HCT116 (cell line): ENCODE measurements at regions not wholly inside any gene's neighbourhood (a gene's known extent, or its start where the extent isn't known, plus 50 kb on each side); places are given as distances from the start of the nearest gene placed in this dataset.

Experiments used
- ATAC-seq: fragments of 200-7000 bp; cut with Tn5 transposase; 2 replicates; pipeline ENCODE4 v1.9.1; 2020; ENCODE audit warnings: mild to moderate bottlenecking, moderate library complexity
- BruUV-seq: library from RNA; stranded (reverse); fragments of 400-500 nt; replicated peaks from 2 replicates; lab custom pipeline; 2021; lab: Mats Ljungman, UMichigan
- CTCF ChIA-PET: fragments of 300-600 bp; sonication (Branson Sonifier 250); formaldehyde crosslinking; loops from one replicate; lab custom pipeline; 2021; ENCODE audit warnings: antibody characterized with exemption; lab: Charles Lee
- POLR2A ChIA-PET: fragments of 300-600, 350-600 bp; sonication (Branson Sonifier 250); formaldehyde crosslinking; loops from one replicate; lab custom pipeline; 2021; ENCODE audit warnings: antibody characterized with exemption; lab: Charles Lee
- RAD21 ChIA-PET, 2 experiments: fragments of 300-600 bp; sonication (Branson Sonifier 250); formaldehyde crosslinking; loops; one replicate each; lab custom pipeline; 2023; ENCODE audit warnings: low total read pairs in 2 of 2; ENCODE audit not compliant: uncharacterized antibody in 2 of 2, unreplicated experiment in 2 of 2, low non-redundant PET in 1 of 2; lab: Charles Lee
- DNase-seq: peaks from one replicate; pipeline ENCODE4 v3.0.0-alpha.2; 2010; ENCODE audit warnings: low read depth, low spot score
- H2AFZ ChIP-seq: fragments of 200-600 bp; shearing (Covaris generic), sonication (generic); 2 replicates; pipeline ENCODE4 v1.6.1; 2017; ENCODE audit warnings: low read depth, mixed run types, mixed read lengths, antibody characterized with exemption, low read length; ENCODE audit not compliant: poor library complexity, severe bottlenecking
- H3K27ac ChIP-seq: 2 replicates; pipeline ENCODE4 v1.5.1; 2012; ENCODE audit warnings: low read depth, low read length
- H3K27me3 ChIP-seq: fragments of 200-600 bp; sonication (generic); 2 replicates; pipeline ENCODE4 v1.6.1; 2016; ENCODE audit warnings: mixed run types, low read length, mixed read lengths; ENCODE audit not compliant: insufficient read depth
- H3K36me3 ChIP-seq, 2 experiments: fragments of 200-500 bp in 1 of 2; fragments of 200-600 bp in 1 of 2; sonication (Bioruptor generic) in 1 of 2; sonication (generic) in 1 of 2; 2 replicates each; pipeline versions ENCODE4 v1.5.1 to v1.6.1; 2014 to 2016; ENCODE audit warnings: low read length in 2 of 2, inconsistent platforms in 1 of 2, mixed read lengths in 1 of 2, mixed run types in 1 of 2; ENCODE audit not compliant: insufficient read depth in 2 of 2, control insufficient read depth in 1 of 2
- H3K4me1 ChIP-seq, 2 experiments: fragments of 200-600 bp in 1 of 2; sonication (generic) in 1 of 2; 2 replicates each; pipeline versions ENCODE4 v1.5.1 to v1.6.1; 2012 to 2017; ENCODE audit warnings: low read length in 2 of 2, inconsistent platforms in 1 of 2, mild to moderate bottlenecking in 1 of 2, mixed read lengths in 1 of 2, mixed run types in 1 of 2, moderate library complexity in 1 of 2; ENCODE audit not compliant: insufficient read depth in 2 of 2, control insufficient read depth in 1 of 2
- H3K4me2 ChIP-seq: fragments of 200-600 bp; sonication (generic); 2 replicates; pipeline ENCODE4 v1.6.1; 2017; ENCODE audit warnings: mixed run types, low read length, mixed read lengths
- H3K4me3 ChIP-seq, 2 experiments: fragments of 200-600 bp in 1 of 2; sonication (generic) in 1 of 2; replicated peaks in 1 of 2; 2 replicates each; pipeline ENCODE4 v1.5.1; 2011 to 2016; ENCODE audit warnings: low read length in 2 of 2, control low read depth in 1 of 2, low read depth in 1 of 2, mild to moderate bottlenecking in 1 of 2, mixed read lengths in 1 of 2, mixed run types in 1 of 2
- H3K79me2 ChIP-seq: fragments of 200-600 bp; sonication (generic); 2 replicates; pipeline ENCODE4 v1.6.1; 2017; ENCODE audit warnings: mild to moderate bottlenecking, mixed run types, low read length, moderate library complexity, mixed read lengths; ENCODE audit not compliant: insufficient read depth
- H3K9ac ChIP-seq: fragments of 200-600 bp; sonication (generic); 2 replicates; pipeline ENCODE4 v1.6.1; 2016; ENCODE audit warnings: low read length, mixed read lengths
- H3K9me2 ChIP-seq: fragments of 200-600 bp; sonication (generic), shearing (Covaris generic); 2 replicates; pipeline ENCODE4 v1.6.1; 2017; ENCODE audit warnings: mixed run types, mild to moderate bottlenecking, moderate library complexity; ENCODE audit not compliant: insufficient read depth
- H3K9me3 ChIP-seq, 2 experiments: fragments of 200-500 bp in 1 of 2; fragments of 200-600 bp in 1 of 2; sonication (Bioruptor generic) in 1 of 2; sonication (generic) in 1 of 2; 2 replicates each; pipeline ENCODE4 v1.6.1; 2014 to 2017; ENCODE audit warnings: low read length in 2 of 2, mixed read lengths in 2 of 2, inconsistent platforms in 1 of 2, low read depth in 1 of 2, mild to moderate bottlenecking in 1 of 2, mixed run types in 1 of 2, moderate library complexity in 1 of 2; ENCODE audit not compliant: control insufficient read depth in 1 of 2, insufficient read depth in 1 of 2
- H4K20me1 ChIP-seq: fragments of 200-600 bp; sonication (generic), shearing (Covaris generic); 2 replicates; pipeline ENCODE4 v1.6.1; 2017; ENCODE audit warnings: mixed run types, mild to moderate bottlenecking, moderate library complexity; ENCODE audit not compliant: insufficient read depth
- EZH2 ChIP-seq: fragments of 200-600 bp; sonication (generic); IDR thresholded peaks from 2 replicates; pipeline ENCODE4 v1.6.1; 2017; ENCODE audit warnings: antibody characterized with exemption, mixed run types
- FOSL1 ChIP-seq: IDR thresholded peaks from 2 replicates; pipeline ENCODE4 v1.6.1; 2012; ENCODE audit warnings: low read depth
- RAD21 ChIP-seq: IDR thresholded peaks from 2 replicates; pipeline ENCODE4 v1.6.1; 2012; ENCODE audit warnings: low read depth, mild to moderate bottlenecking
- SIN3A ChIP-seq: IDR thresholded peaks from 2 replicates; pipeline ENCODE4 v1.6.1; 2012; ENCODE audit warnings: low read depth
- ZFX ChIP-seq: fragments of 450-650 bp; IDR thresholded peaks from 2 replicates; pipeline ENCODE4 v1.6.1; 2017
- intact Hi-C: fragments of 100-400 bp; cut with micrococcal nuclease; formaldehyde crosslinking; loops from 2 replicates; pipeline ENCODE4 v1.10.0; 2022
- TF ChIP-seq, protein P1 (sequence below): IDR thresholded peaks from 2 replicates; pipeline ENCODE4 v1.6.1; 2011; ENCODE audit warnings: mild to moderate bottlenecking, low read length, moderate library complexity; ENCODE audit not compliant: insufficient replicate concordance; ENCODE audit errors: extremely low read depth
- TF ChIP-seq, protein P2 (sequence below): IDR thresholded peaks from 2 replicates; pipeline ENCODE4 v1.6.1; 2012; ENCODE audit warnings: low read depth
- TF ChIP-seq, protein P3 (sequence below), 3 experiments: fragments of 200-600 bp in 1 of 3; sonication (generic) in 1 of 3; IDR thresholded peaks in 2 of 3; conservative IDR thresholded peaks in 1 of 3; 2 replicates each; pipeline ENCODE4 v1.5.1; 2012 to 2017; ENCODE audit warnings: low read depth in 2 of 3, low read length in 2 of 3, antibody characterized with exemption in 1 of 3, borderline replicate concordance in 1 of 3, control low read depth in 1 of 3, mild to moderate bottlenecking in 1 of 3, mixed read lengths in 1 of 3, mixed run types in 1 of 3, moderate library complexity in 1 of 3; ENCODE audit not compliant: insufficient read depth in 1 of 3

DNA sequence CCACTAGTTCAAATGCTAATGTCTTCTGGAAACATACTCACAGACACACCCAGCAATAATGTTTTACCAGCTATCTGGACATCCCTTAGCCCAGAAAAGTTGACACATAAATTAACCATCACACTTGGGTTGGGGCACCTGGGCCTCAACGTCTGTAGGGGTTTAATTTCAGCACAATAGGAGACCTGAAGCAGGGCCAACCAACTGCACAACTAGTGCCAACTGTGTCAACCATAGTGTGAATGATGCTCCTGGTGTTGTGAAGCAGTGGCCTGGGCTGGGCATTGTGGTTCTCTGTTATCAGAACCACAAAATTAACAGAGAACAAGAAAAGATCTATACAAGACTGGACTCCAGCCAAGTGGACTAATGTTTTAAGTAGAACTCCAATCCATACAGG is 106.7 kb upstream of the PPM1H start (continued):
- TF ChIP-seq, protein P1, sequence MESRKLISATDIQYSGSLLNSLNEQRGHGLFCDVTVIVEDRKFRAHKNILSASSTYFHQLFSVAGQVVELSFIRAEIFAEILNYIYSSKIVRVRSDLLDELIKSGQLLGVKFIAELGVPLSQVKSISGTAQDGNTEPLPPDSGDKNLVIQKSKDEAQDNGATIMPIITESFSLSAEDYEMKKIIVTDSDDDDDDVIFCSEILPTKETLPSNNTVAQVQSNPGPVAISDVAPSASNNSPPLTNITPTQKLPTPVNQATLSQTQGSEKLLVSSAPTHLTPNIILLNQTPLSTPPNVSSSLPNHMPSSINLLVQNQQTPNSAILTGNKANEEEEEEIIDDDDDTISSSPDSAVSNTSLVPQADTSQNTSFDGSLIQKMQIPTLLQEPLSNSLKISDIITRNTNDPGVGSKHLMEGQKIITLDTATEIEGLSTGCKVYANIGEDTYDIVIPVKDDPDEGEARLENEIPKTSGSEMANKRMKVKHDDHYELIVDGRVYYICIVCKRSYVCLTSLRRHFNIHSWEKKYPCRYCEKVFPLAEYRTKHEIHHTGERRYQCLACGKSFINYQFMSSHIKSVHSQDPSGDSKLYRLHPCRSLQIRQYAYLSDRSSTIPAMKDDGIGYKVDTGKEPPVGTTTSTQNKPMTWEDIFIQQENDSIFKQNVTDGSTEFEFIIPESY, result no peak
- TF ChIP-seq, protein P2, sequence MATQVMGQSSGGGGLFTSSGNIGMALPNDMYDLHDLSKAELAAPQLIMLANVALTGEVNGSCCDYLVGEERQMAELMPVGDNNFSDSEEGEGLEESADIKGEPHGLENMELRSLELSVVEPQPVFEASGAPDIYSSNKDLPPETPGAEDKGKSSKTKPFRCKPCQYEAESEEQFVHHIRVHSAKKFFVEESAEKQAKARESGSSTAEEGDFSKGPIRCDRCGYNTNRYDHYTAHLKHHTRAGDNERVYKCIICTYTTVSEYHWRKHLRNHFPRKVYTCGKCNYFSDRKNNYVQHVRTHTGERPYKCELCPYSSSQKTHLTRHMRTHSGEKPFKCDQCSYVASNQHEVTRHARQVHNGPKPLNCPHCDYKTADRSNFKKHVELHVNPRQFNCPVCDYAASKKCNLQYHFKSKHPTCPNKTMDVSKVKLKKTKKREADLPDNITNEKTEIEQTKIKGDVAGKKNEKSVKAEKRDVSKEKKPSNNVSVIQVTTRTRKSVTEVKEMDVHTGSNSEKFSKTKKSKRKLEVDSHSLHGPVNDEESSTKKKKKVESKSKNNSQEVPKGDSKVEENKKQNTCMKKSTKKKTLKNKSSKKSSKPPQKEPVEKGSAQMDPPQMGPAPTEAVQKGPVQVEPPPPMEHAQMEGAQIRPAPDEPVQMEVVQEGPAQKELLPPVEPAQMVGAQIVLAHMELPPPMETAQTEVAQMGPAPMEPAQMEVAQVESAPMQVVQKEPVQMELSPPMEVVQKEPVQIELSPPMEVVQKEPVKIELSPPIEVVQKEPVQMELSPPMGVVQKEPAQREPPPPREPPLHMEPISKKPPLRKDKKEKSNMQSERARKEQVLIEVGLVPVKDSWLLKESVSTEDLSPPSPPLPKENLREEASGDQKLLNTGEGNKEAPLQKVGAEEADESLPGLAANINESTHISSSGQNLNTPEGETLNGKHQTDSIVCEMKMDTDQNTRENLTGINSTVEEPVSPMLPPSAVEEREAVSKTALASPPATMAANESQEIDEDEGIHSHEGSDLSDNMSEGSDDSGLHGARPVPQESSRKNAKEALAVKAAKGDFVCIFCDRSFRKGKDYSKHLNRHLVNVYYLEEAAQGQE, result no peak
- no peak for TF ChIP-seq EZH2

DNA sequence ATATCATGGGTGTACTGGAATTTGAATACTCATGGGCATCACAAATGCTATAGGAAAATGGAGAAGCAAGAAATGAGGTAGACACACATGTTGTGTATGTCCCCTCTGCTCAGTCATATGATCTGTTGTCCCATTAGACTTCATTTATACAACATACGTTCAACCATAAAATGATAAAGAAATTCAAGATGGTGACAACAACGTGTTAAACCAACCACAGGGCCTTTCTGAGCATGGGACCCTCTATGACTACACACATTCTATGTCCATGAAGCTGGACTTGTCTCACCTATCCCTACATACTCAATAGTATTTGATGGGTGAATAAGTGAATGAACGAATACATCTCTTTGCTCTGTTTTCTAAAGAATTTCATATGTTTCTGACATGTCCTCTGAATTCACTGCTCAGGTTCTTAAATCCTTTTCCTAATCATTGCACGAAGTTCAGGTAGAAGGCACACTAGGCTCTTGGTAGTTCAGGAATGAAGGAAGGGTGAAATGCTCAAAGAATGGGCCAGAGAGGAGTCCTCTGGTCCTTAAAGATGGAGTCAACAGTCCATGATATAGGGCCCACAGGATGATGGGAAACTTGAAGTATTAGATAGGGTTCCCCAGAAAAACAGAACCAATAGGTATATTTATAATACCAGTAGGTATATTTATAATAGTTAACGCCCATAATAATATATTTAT is 105.7 kb upstream of the PPM1H start:
- Histone ChIP-seq H3K9me2 (no peaks in the 10 kb centered on the region), H2AFZ (no peak overlapping the region), H3K4me3 (no peak overlapping the region), H3K36me3 (no peaks in the 10 kb centered on the region), H3K9me3 (no peaks in the 10 kb centered on the region), H3K27me3 (no peaks in the 10 kb centered on the region), H3K79me2 (no peaks in the 10 kb centered on the region), H3K27ac (no peak overlapping the region), H3K4me2 (no peak overlapping the region), H3K9ac (no peak overlapping the region), H4K20me1 (no peaks in the 10 kb centered on the region), H3K4me1 (no peaks in the 10 kb centered on the region)
- ChIA-PET RAD21 (no interaction called here), POLR2A (no interaction called here), CTCF (no interaction called here)
- no peak for ATAC-seq
- intact Hi-C loops, result no loop called here
- no TSS peak for BruUV-seq
- DNase-seq, result no peak
- TF ChIP-seq, protein P2, result no peak
- TF ChIP-seq ZFX (no peak), FOSL1 (no peak), EZH2 (no peak), RAD21 (no peak), SIN3A (no peak)
- TF ChIP-seq, protein P1, result no peak
- TF ChIP-seq, protein P3, sequence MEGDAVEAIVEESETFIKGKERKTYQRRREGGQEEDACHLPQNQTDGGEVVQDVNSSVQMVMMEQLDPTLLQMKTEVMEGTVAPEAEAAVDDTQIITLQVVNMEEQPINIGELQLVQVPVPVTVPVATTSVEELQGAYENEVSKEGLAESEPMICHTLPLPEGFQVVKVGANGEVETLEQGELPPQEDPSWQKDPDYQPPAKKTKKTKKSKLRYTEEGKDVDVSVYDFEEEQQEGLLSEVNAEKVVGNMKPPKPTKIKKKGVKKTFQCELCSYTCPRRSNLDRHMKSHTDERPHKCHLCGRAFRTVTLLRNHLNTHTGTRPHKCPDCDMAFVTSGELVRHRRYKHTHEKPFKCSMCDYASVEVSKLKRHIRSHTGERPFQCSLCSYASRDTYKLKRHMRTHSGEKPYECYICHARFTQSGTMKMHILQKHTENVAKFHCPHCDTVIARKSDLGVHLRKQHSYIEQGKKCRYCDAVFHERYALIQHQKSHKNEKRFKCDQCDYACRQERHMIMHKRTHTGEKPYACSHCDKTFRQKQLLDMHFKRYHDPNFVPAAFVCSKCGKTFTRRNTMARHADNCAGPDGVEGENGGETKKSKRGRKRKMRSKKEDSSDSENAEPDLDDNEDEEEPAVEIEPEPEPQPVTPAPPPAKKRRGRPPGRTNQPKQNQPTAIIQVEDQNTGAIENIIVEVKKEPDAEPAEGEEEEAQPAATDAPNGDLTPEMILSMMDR (IDR thresholded peaks at IDR 0.05 in 2 of 3, conservative IDR thresholded peaks at IDR 0.05 in 1 of 3; ENCODE audit: borderline replicate concordance in 1 of 3, insufficient read depth in 1 of 3, low read depth in 2 of 3, low read length in 2 of 3), result no peak
